Gastrocnemius medialis (tissue), 4 donors: ENCODE measurements at regions not wholly inside any gene's neighbourhood (a gene's known extent, or its start where the extent isn't known, plus 50 kb on each side); places are given as distances from the start of the nearest gene placed in this dataset.

Experiments
- CTCF ChIP-seq, 5 experiments: fragments of 450-650 bp in 3 of 5; fragments of 200-600 bp in 2 of 5; sonication (generic) in 2 of 5; IDR thresholded peaks in 4 of 5; conservative IDR thresholded peaks in 1 of 5; 1 replicate in 4 of 5; 2 replicates in 1 of 5; pipeline ENCODE4 v1.5.1; 2016 to 2019; ENCODE audit warnings: antibody characterized with exemption in 5 of 5, mild to moderate bottlenecking in 3 of 5, moderate library complexity in 3 of 5
- POLR2A ChIP-seq, 2 donors: fragments of 450-650 bp; IDR thresholded peaks; one replicate each; pipeline ENCODE4 v1.6.1; 2017; ENCODE audit warnings: antibody characterized with exemption in 2 of 2, mild to moderate bottlenecking in 2 of 2, moderate library complexity in 2 of 2

GRCh38 chr11:100594320-100594719 is 92.8 kb upstream of the ARHGAP42 start:
- TF ChIP-seq CTCF (IDR thresholded peaks at IDR 0.05 in 4 of 5, conservative IDR thresholded peaks at IDR 0.05 in 1 of 5) (no peak), POLR2A (IDR thresholded peaks at IDR 0.05) (no peak)
